ENCODE measurements at regions not wholly inside any gene's neighbourhood (a gene's known extent, or its start where the extent isn't known, plus 50 kb on each side); places are given as distances from the start of the nearest gene placed in this dataset.

- H3K36me3 ChIP-seq (ENCODE audit: control insufficient read depth, insufficient read depth, low read length), result no peaks in the 10 kb centered on the region
- TF ChIP-seq BHLHE40 (IDR thresholded peaks at IDR 0.05; ENCODE audit: low read depth, low read length), result no peak
- no peak overlapping the region for H4K5ac ChIP-seq (ENCODE audit: low read depth, low read length)
- no peak overlapping the region for H3K4me2 ChIP-seq (ENCODE audit: low read depth, low read length)
- ChIA-PET POLR2A (ENCODE audit: unreplicated experiment) (no interaction called here), CTCF (no interaction called here)
- H3K23ac ChIP-seq (ENCODE audit: low read depth, low read length), result no peak overlapping the region
- no peak overlapping the region for H4K91ac ChIP-seq (ENCODE audit: insufficient read depth, low read depth, low read length)
- no peak overlapping the region for H3K4me3 ChIP-seq (ENCODE audit: insufficient read depth, low read depth, low read length)
- H2BK120ac ChIP-seq (ENCODE audit: low read depth, low read length), result no peak overlapping the region
- no peak overlapping the region for H2BK15ac ChIP-seq (ENCODE audit: low read depth, low read length)
- H3K9me3 ChIP-seq (ENCODE audit: control insufficient read depth, insufficient read depth, low read length), result no peaks in the 10 kb centered on the region
- H2AK5ac ChIP-seq (ENCODE audit: low read depth, low read length), result no peak overlapping the region
- H3K9me1 ChIP-seq (ENCODE audit: insufficient read depth, low read length), result no peaks in the 10 kb centered on the region
- no peak overlapping the region for H2AK9ac ChIP-seq (replicated peaks; ENCODE audit: low read depth, low read length, poor library complexity)
- no peaks in the 10 kb centered on the region for H3K79me1 ChIP-seq (ENCODE audit: low read depth in 1 of 2, low read length in 2 of 2)
- H3K27me3 ChIP-seq (ENCODE audit: control insufficient read depth, insufficient read depth, low read length), result no peaks in the 10 kb centered on the region; the same call in 1 of the 2 replicates
- ATAC-seq (ENCODE audit: low read depth), result no peak
- H4K20me1 ChIP-seq (ENCODE audit: insufficient read depth, low read length), result no peaks in the 10 kb centered on the region
- no peak overlapping the region for H3K56ac ChIP-seq (ENCODE audit: extremely low read depth, insufficient read depth, low read length)
- H4K8ac ChIP-seq (ENCODE audit: low read depth in 2 of 2, low read length in 2 of 2), result no peak overlapping the region
- in situ Hi-C loops (cut with MboI; ENCODE audit: low sequenced_read_pairs) (no loop called here), intact Hi-C loops (cut with micrococcal nuclease) (no loop called here), dilution Hi-C loops (cut with HindIII; ENCODE audit: low sequenced_read_pairs, unreplicated experiment) (no loop called here)
- no peak overlapping the region for H3K18ac ChIP-seq (ENCODE audit: low read depth, low read length)
- H3K4ac ChIP-seq (ENCODE audit: low read depth, low read length), result no peak overlapping the region
- no peak overlapping the region for H3K14ac ChIP-seq (replicated peaks; ENCODE audit: low read depth, low read length)
- H2AFZ ChIP-seq (replicated peaks; ENCODE audit: low read length, poor library complexity), result no peak overlapping the region
- DNase-seq, result no peak
- H3K9ac ChIP-seq (ENCODE audit: low read depth, low read length), result no peak overlapping the region
- H3K27ac ChIP-seq (ENCODE audit: insufficient read depth, low read length), result no peak overlapping the region
- no peaks in the 10 kb centered on the region for H3K4me1 ChIP-seq (ENCODE audit: control insufficient read depth, insufficient read depth, low read length)
- no TSS peak for BruUV-seq (replicated peaks)
- no peak overlapping the region for H2BK20ac ChIP-seq (ENCODE audit: low read depth, low read length)
- no peak overlapping the region for H2BK5ac ChIP-seq (ENCODE audit: low read depth, low read length, poor library complexity, severe bottlenecking)
These were observed 163.1 kb downstream of the EMP1 start for GRCh38 chr12:13359636-13360035.

Data from IMR-90 (cell line).